Testis (tissue), 2 donors: ENCODE measurements at regions not wholly inside any gene's neighbourhood (a gene's known extent, or its start where the extent isn't known, plus 50 kb on each side); places are given as distances from the start of the nearest gene placed in this dataset.

Experiments
- CTCF ChIP-seq, 3 experiments: fragments of 450-650 bp in 2 of 3; fragments of 200-600 bp in 1 of 3; sonication (generic) in 1 of 3; IDR thresholded peaks; one replicate each; pipeline ENCODE4 v1.5.1; 2016 to 2019; ENCODE audit warnings: antibody characterized with exemption in 3 of 3, mild to moderate bottlenecking in 2 of 3, moderate library complexity in 1 of 3
- POLR2A ChIP-seq: fragments of 450-650 bp; IDR thresholded peaks from one replicate; pipeline ENCODE4 v1.6.1; 2017; ENCODE audit warnings: antibody characterized with exemption, mild to moderate bottlenecking, moderate library complexity

DNA sequence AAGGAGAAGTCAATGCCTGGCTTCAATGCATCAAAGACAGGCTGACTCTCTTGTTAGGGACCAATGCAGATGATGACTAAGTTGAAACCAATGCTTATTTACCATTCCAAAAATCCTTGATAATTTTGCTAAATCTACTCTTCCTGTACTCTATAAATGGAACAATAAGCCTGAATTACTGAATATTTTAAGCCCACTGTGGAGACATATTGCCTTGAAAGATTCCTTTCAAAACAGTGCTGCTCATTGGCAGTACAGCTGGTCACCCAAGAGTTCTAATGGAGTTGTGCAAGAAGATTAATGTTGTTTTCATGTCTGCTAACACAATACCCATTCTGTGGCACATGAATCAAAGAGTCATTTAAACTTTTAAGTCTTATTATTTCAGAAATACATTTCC, 181.0 kb upstream of the CBLB start:
- TF ChIP-seq CTCF (IDR thresholded peaks at IDR 0.05) (no peak), POLR2A (no peak)
